ENCODE measurements at regions not wholly inside any gene's neighbourhood (a gene's known extent, or its start where the extent isn't known, plus 50 kb on each side); places are given as distances from the start of the nearest gene placed in this dataset.

DNA sequence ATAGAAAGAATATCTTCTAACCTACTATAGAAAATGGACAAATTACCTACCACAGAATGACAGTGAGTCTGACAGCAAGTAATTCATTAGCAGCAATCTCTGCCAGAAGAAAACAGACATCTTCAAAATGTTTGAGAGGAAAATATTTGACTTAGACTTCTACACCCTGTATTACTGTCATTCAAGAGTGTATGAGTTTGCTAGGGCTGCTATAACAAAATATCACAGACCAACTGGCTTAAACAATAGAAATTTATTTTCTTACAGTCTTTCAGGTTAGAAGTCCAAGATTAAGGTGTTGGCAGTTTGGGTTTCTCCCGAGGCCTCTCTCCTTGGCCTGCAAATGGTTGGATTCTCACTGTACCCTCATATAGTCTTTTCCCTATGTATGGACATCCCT is 52.9 kb upstream of the FGGY start:
- TF ChIP-seq, protein P1, sequence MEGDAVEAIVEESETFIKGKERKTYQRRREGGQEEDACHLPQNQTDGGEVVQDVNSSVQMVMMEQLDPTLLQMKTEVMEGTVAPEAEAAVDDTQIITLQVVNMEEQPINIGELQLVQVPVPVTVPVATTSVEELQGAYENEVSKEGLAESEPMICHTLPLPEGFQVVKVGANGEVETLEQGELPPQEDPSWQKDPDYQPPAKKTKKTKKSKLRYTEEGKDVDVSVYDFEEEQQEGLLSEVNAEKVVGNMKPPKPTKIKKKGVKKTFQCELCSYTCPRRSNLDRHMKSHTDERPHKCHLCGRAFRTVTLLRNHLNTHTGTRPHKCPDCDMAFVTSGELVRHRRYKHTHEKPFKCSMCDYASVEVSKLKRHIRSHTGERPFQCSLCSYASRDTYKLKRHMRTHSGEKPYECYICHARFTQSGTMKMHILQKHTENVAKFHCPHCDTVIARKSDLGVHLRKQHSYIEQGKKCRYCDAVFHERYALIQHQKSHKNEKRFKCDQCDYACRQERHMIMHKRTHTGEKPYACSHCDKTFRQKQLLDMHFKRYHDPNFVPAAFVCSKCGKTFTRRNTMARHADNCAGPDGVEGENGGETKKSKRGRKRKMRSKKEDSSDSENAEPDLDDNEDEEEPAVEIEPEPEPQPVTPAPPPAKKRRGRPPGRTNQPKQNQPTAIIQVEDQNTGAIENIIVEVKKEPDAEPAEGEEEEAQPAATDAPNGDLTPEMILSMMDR (IDR thresholded peaks at IDR 0.05; ENCODE audit: poor library complexity), result no peak
- TF ChIP-seq EZH2phosphoT487 (IDR thresholded peaks at IDR 0.05; ENCODE audit: low read depth, severe bottlenecking, unreplicated experiment) (no peak), EZH2 (IDR thresholded peaks at IDR 0.05; ENCODE audit: borderline replicate concordance) (no peak)

Data from hepatocyte (in vitro differentiated cells).